ENCODE measurements at regions not wholly inside any gene's neighbourhood (a gene's known extent, or its start where the extent isn't known, plus 50 kb on each side); places are given as distances from the start of the nearest gene placed in this dataset.

DNA sequence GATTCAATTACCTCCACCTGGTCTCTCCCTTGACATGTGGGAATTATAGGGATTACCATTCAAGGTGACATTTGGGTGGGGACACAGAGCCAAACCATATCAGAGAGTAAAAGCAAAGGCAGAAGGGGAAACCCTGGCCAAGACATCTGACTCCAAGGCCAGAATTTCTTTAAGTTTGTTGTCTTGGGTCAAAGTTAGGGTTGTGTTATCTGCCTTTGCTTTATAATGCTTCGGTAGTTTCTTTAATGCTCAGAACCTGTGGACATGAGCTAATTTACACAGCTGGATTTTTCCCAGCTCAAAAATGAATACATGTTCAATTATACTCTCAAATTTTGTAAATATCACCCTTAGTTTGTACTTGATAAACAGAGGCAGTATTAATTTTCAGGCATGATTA, 1074.4 kb downstream of the ADGRL2 start:
- Histone ChIP-seq H3K4me1 (ENCODE audit: control insufficient read depth in 5 of 5, insufficient read depth in 5 of 5, low read length in 5 of 5) (peaks cover 0 to 2% (median 0%) of the 10 kb centered on the region in 5 donors), H3K27me3 (ENCODE audit: control insufficient read depth in 5 of 5, insufficient read depth in 4 of 5, low read length in 5 of 5) (no peaks in the 10 kb centered on the region), H3K9me3 (ENCODE audit: control insufficient read depth in 5 of 5, low read length in 5 of 5) (no peaks in the 10 kb centered on the region), H3K27ac (ENCODE audit: low read depth, low read length) (no peak overlapping the region), H3K36me3 (ENCODE audit: control insufficient read depth in 5 of 5, insufficient read depth in 5 of 5, low read length in 5 of 5) (no peaks in the 10 kb centered on the region), H3K9ac (ENCODE audit: low read length in 5 of 5) (no peak overlapping the region), H3K4me3 (ENCODE audit: low read depth in 1 of 5, low read length in 5 of 5) (no peak overlapping the region)

DNA sequence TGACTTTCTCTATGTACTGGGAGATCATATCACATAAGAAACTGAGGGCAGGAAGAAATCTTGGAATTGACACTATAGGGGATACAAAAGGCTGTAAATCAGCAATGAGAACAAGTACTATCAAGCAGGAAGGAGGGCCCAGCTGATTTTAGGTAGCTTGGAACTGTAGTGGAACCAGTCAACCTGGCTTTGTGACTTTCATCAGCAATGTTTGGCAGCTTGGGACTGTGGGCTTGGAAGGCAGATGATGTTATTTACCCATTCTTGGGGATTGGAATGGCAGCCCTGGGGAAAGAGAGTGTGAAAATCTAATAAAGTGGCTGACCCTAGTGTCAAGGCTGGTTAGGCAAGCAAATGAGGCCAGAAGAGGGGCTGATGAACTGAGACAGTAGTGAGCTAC, 1073.3 kb downstream of the ADGRL2 start:
- Histone ChIP-seq H3K27ac (ENCODE audit: low read depth, low read length) (no peak overlapping the region), H3K9ac (ENCODE audit: low read length in 5 of 5) (no peak overlapping the region), H3K4me1 (ENCODE audit: control insufficient read depth in 5 of 5, insufficient read depth in 5 of 5, low read length in 5 of 5) (no peaks in the 10 kb centered on the region), H3K36me3 (ENCODE audit: control insufficient read depth in 5 of 5, insufficient read depth in 5 of 5, low read length in 5 of 5) (no peaks in the 10 kb centered on the region), H3K27me3 (ENCODE audit: control insufficient read depth in 5 of 5, insufficient read depth in 4 of 5, low read length in 5 of 5) (no peaks in the 10 kb centered on the region), H3K4me3 (ENCODE audit: low read depth in 1 of 5, low read length in 5 of 5) (no peak overlapping the region), H3K9me3 (ENCODE audit: control insufficient read depth in 5 of 5, low read length in 5 of 5) (no peaks in the 10 kb centered on the region)

DNA sequence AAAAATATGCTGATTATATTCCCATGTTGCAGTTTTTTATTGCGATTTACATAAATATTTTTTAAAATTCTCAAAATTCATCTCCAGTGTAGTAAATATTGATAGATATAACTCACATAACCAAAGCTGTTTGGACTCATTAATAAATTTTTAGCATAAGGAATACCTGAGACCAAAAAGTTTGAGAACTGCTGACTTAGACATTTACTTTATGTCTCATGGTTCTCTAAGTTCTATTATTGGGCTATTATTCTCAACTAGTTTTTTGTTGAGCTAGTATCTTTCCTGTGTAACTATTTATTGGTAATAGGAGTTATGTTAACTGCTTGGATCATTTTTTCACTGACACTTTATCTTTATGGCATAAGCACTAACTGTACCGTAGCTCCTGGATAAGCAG, 1069.6 kb downstream of the ADGRL2 start:
- Histone ChIP-seq H3K27ac (ENCODE audit: low read depth, low read length) (no peak overlapping the region), H3K9me3 (ENCODE audit: control insufficient read depth in 5 of 5, low read length in 5 of 5) (no peaks in the 10 kb centered on the region), H3K4me1 (ENCODE audit: control insufficient read depth in 5 of 5, insufficient read depth in 5 of 5, low read length in 5 of 5) (no peaks in the 10 kb centered on the region)

DNA sequence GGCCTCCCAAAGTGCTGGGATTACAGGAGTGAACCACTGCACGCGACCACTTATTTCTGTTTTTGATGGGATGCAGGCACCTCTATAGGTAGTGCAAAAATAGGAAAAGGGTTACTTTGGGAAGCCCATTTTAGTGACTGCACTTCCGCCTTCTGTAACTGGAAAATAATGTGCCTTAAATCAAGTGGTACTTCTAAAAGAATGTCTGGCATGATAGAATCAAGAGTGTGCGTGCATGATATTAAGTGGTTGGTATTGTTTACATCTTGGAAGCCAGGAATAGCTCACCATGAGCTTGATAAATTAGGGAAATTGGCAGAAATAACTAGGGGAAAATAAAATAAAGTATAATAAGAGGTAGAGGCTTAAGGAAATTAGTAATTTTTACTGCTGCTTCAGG, 1067.0 kb downstream of the ADGRL2 start:
- H3K27me3 ChIP-seq (ENCODE audit: control insufficient read depth in 5 of 5, insufficient read depth in 4 of 5, low read length in 5 of 5) = no peaks in the 10 kb centered on the region
- H3K36me3 ChIP-seq (ENCODE audit: control insufficient read depth in 5 of 5, insufficient read depth in 5 of 5, low read length in 5 of 5) = no peaks in the 10 kb centered on the region
- H3K9ac ChIP-seq (ENCODE audit: low read length in 5 of 5) = no peak overlapping the region
- H3K4me1 ChIP-seq (ENCODE audit: control insufficient read depth in 5 of 5, insufficient read depth in 5 of 5, low read length in 5 of 5) = no peaks in the 10 kb centered on the region
- no peak overlapping the region for H3K4me3 ChIP-seq (ENCODE audit: low read depth in 1 of 5, low read length in 5 of 5)
- no peak overlapping the region for H3K27ac ChIP-seq (ENCODE audit: low read depth, low read length)
- no peaks in the 10 kb centered on the region for H3K9me3 ChIP-seq (ENCODE audit: control insufficient read depth in 5 of 5, low read length in 5 of 5)

More for the DNA sequence above, 1069.6 kb downstream of the ADGRL2 start:
- Histone ChIP-seq H3K9ac (ENCODE audit: low read length in 5 of 5) (no peak overlapping the region), H3K4me3 (ENCODE audit: low read depth in 1 of 5, low read length in 5 of 5) (no peak overlapping the region), H3K27me3 (ENCODE audit: control insufficient read depth in 5 of 5, insufficient read depth in 4 of 5, low read length in 5 of 5) (no peaks in the 10 kb centered on the region), H3K36me3 (ENCODE audit: control insufficient read depth in 5 of 5, insufficient read depth in 5 of 5, low read length in 5 of 5) (no peaks in the 10 kb centered on the region)

DNA sequence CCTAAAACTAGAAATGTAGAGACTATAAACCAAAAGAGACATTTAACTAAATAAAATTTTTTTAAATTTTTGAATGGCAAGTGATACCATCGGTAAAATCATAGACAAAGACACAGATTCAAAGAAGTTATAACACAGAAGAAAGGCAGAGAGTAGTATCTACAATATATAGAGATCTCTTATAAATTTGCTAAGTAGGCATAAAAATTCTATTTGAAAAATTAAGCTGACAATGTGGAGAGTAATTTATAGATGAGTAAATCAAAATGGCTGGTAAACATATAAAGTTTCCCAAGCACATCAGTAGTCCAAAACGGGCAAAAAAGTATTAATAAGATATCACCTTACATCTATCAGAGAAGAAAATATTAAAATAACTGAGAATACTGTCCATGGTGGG, 1061.0 kb downstream of the ADGRL2 start:
- H3K36me3 ChIP-seq (ENCODE audit: control insufficient read depth in 5 of 5, insufficient read depth in 5 of 5, low read length in 5 of 5) = no peaks in the 10 kb centered on the region
- no peaks in the 10 kb centered on the region for H3K27me3 ChIP-seq (ENCODE audit: control insufficient read depth in 5 of 5, insufficient read depth in 4 of 5, low read length in 5 of 5)
- H3K4me1 ChIP-seq (ENCODE audit: control insufficient read depth in 5 of 5, insufficient read depth in 5 of 5, low read length in 5 of 5) = peaks cover 0 to 10% (median 0%) of the 10 kb centered on the region in 5 donors
- H3K4me3 ChIP-seq (ENCODE audit: low read depth in 1 of 5, low read length in 5 of 5) = no peak overlapping the region
- H3K9ac ChIP-seq (ENCODE audit: low read length in 5 of 5) = no peak overlapping the region
- no peaks in the 10 kb centered on the region for H3K9me3 ChIP-seq (ENCODE audit: control insufficient read depth in 5 of 5, low read length in 5 of 5)
- H3K27ac ChIP-seq (ENCODE audit: low read depth, low read length) = no peak overlapping the region

DNA sequence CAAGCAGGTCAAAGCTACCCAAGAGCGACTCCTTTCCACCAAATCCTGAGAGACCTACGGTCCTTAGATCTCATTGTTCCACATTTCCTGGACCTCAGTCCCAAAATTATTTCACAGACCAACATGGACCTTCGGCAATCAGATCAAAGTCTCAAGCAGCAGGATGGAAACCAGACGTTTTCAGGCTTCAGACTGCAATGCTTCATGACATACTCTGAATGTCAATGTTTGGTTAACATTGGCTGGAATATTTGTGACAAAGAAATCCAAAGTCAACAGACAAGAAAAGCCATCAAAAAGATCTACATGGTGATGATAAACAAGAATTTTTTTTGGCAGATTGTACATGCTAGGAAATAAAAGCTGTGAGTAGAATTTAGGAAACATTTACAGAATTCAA, 1057.3 kb downstream of the ADGRL2 start:
- Histone ChIP-seq H3K27ac (ENCODE audit: low read depth, low read length) (no peak overlapping the region), H3K4me3 (ENCODE audit: low read depth in 1 of 5, low read length in 5 of 5) (no peak overlapping the region), H3K27me3 (ENCODE audit: control insufficient read depth in 5 of 5, insufficient read depth in 4 of 5, low read length in 5 of 5) (no peaks in the 10 kb centered on the region), H3K4me1 (ENCODE audit: control insufficient read depth in 5 of 5, insufficient read depth in 5 of 5, low read length in 5 of 5) (peaks cover 0 to 10% (median 0%) of the 10 kb centered on the region in 5 donors), H3K9ac (ENCODE audit: low read length in 5 of 5) (no peak overlapping the region), H3K36me3 (ENCODE audit: control insufficient read depth in 5 of 5, insufficient read depth in 5 of 5, low read length in 5 of 5) (no peaks in the 10 kb centered on the region), H3K9me3 (ENCODE audit: control insufficient read depth in 5 of 5, low read length in 5 of 5) (peaks cover 0 to 3% (median 0%) of the 10 kb centered on the region in 5 donors)

DNA sequence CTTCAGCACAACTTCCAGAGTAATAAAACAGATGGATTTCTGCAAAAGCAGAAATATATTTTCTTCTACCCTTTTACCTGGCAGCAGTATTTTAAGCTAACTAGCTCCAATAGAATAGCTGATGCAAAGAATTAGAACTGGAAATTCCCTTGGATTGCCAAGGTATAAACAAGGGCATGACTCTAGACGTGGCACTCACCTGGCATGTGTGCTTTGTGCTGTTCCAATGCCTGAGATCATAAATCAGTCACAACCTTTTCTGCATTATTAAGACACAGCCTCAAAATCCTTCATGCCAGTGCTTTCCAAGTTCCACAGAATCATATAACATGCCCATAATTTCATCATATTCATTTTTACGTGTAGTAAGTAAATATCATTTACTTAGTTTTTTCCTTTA, 1048.7 kb downstream of the ADGRL2 start:
- H3K9ac ChIP-seq (ENCODE audit: low read length in 5 of 5) = no peak overlapping the region
- no peaks in the 10 kb centered on the region for H3K27me3 ChIP-seq (ENCODE audit: control insufficient read depth in 5 of 5, insufficient read depth in 4 of 5, low read length in 5 of 5)
- H3K4me1 ChIP-seq (ENCODE audit: control insufficient read depth in 5 of 5, insufficient read depth in 5 of 5, low read length in 5 of 5) = no peaks in the 10 kb centered on the region
- H3K27ac ChIP-seq (ENCODE audit: low read depth, low read length) = no peak overlapping the region
- H3K9me3 ChIP-seq (ENCODE audit: control insufficient read depth in 5 of 5, low read length in 5 of 5) = no peaks in the 10 kb centered on the region
- no peaks in the 10 kb centered on the region for H3K36me3 ChIP-seq (ENCODE audit: control insufficient read depth in 5 of 5, insufficient read depth in 5 of 5, low read length in 5 of 5)
- no peak overlapping the region for H3K4me3 ChIP-seq (ENCODE audit: low read depth in 1 of 5, low read length in 5 of 5)

DNA sequence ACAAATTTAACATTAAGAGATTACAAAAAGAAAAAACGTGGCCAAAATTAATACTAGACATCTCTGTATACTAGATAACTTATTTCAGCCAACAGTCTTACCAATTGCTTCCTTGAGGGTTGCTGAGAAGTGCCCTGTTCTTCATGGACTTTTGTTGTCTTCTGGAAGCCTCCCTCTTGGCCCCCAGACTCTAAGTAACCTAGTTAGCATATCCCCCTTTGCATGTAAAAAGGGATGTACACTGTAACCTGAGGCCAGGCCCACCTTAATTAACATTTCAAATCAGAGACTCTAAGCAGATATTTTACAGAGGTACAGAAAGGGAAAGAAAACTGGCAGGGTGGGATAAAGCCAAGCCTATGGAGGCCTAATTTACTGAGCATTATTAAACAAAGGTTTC, 1047.3 kb downstream of the ADGRL2 start:
- H3K4me3 ChIP-seq (ENCODE audit: low read depth in 1 of 5, low read length in 5 of 5) = no peak overlapping the region
- no peak overlapping the region for H3K27ac ChIP-seq (ENCODE audit: low read depth, low read length)
- no peaks in the 10 kb centered on the region for H3K9me3 ChIP-seq (ENCODE audit: control insufficient read depth in 5 of 5, low read length in 5 of 5)
- no peaks in the 10 kb centered on the region for H3K27me3 ChIP-seq (ENCODE audit: control insufficient read depth in 5 of 5, insufficient read depth in 4 of 5, low read length in 5 of 5)
- H3K36me3 ChIP-seq (ENCODE audit: control insufficient read depth in 5 of 5, insufficient read depth in 5 of 5, low read length in 5 of 5) = no peaks in the 10 kb centered on the region
- H3K4me1 ChIP-seq (ENCODE audit: control insufficient read depth in 5 of 5, insufficient read depth in 5 of 5, low read length in 5 of 5) = no peaks in the 10 kb centered on the region
- H3K9ac ChIP-seq (ENCODE audit: low read length in 5 of 5) = no peak overlapping the region

DNA sequence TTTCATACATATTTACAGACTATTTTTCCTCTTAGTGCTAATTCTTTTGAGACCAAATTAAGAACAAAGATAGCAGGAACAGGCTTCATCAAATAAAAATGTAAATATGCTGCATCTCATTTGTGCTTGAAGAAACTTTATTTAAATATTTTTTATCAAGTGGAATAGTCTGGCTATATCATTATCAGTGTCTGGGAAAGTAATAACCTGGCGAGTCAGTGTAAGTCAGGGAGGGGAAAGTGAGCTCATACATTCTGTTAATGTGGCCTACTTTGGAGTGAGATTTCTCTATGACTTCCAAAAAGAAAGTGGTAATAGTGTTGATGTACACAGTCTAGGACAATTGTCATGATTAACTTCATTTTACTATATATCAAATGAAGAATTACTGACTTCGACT, 1045.1 kb downstream of the ADGRL2 start:
- no peaks in the 10 kb centered on the region for H3K36me3 ChIP-seq (ENCODE audit: control insufficient read depth in 5 of 5, insufficient read depth in 5 of 5, low read length in 5 of 5)
- H3K9ac ChIP-seq (ENCODE audit: low read length in 5 of 5) = no peak overlapping the region
- H3K27me3 ChIP-seq (ENCODE audit: control insufficient read depth in 5 of 5, insufficient read depth in 4 of 5, low read length in 5 of 5) = no peaks in the 10 kb centered on the region
- H3K27ac ChIP-seq (ENCODE audit: low read depth, low read length) = no peak overlapping the region
- no peaks in the 10 kb centered on the region for H3K4me1 ChIP-seq (ENCODE audit: control insufficient read depth in 5 of 5, insufficient read depth in 5 of 5, low read length in 5 of 5)
- no peak overlapping the region for H3K4me3 ChIP-seq (ENCODE audit: low read depth in 1 of 5, low read length in 5 of 5)
- no peaks in the 10 kb centered on the region for H3K9me3 ChIP-seq (ENCODE audit: control insufficient read depth in 5 of 5, low read length in 5 of 5)

DNA sequence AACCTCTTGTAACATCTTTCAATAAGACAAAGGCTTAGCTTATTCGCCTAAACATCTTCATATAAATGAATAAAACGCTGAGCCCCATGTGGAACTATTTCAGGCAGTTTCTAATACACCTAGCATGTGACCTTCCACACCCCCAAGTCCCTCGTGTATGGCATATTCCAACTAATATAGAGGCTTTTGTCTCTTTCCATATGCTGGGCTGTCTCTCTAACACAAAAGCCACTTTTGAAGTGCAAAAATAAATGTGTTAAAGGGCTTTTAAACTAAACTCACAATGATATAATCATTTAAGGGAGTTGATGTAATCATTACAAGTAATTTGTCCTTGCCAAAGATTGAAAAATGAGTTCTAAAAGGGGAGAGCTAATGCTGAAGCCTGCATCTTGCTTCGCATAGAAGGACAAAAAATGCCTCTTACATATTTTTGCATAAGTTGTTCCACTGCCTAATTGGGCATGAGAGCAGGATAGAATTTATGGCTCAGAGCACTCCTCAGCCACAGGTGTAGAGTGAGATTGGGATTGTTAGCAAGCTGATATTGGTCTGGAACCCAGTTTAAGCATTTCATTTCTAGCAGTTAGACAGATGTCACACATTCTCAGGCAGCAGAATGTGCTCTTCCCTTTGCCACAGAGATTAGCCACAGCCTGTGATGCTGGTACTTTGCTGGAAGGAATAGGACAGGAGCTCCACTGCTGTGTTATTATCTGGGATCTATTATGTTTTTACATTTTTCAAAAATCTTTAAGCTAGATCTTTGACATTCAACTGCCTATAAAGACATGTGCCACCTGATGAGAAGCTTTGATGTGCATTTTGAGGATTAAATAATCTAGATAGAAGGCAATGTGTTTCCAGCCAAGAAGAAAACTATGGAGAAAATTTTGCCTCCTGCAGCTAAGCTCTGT, 1044.4 kb downstream of the ADGRL2 start:
- Histone ChIP-seq H3K27me3 (ENCODE audit: control insufficient read depth in 5 of 5, insufficient read depth in 4 of 5, low read length in 5 of 5) (no peaks in the 10 kb centered on the region), H3K4me1 (ENCODE audit: control insufficient read depth in 5 of 5, insufficient read depth in 5 of 5, low read length in 5 of 5) (no peaks in the 10 kb centered on the region), H3K9ac (ENCODE audit: low read length in 5 of 5) (no peak overlapping the region), H3K9me3 (ENCODE audit: control insufficient read depth in 5 of 5, low read length in 5 of 5) (no peaks in the 10 kb centered on the region), H3K4me3 (ENCODE audit: low read depth in 1 of 5, low read length in 5 of 5) (no peak overlapping the region), H3K27ac (ENCODE audit: low read depth, low read length) (no peak overlapping the region), H3K36me3 (ENCODE audit: control insufficient read depth in 5 of 5, insufficient read depth in 5 of 5, low read length in 5 of 5) (no peaks in the 10 kb centered on the region)

Data from subcutaneous abdominal adipose tissue (tissue), 5 donors.